ENCODE measurements at regions not wholly inside any gene's neighbourhood (a gene's known extent, or its start where the extent isn't known, plus 50 kb on each side); places are given as distances from the start of the nearest gene placed in this dataset.

GRCh38 chr14:65860956-65861611, 448.6 kb downstream of the FUT8 start:
- H3K27me3 Mint-ChIP-seq (ENCODE audit: insufficient read depth), result peaks cover 3% of the 10 kb centered on the region; the same call in 1 of the 2 replicates
- H3K36me3 Mint-ChIP-seq (ENCODE audit: low read depth), result no peaks in the 10 kb centered on the region
- no peaks in the 10 kb centered on the region for H3K9me3 Mint-ChIP-seq
- H3K4me3 Mint-ChIP-seq, result no peak overlapping the region
- TF ChIP-seq, protein P1, sequence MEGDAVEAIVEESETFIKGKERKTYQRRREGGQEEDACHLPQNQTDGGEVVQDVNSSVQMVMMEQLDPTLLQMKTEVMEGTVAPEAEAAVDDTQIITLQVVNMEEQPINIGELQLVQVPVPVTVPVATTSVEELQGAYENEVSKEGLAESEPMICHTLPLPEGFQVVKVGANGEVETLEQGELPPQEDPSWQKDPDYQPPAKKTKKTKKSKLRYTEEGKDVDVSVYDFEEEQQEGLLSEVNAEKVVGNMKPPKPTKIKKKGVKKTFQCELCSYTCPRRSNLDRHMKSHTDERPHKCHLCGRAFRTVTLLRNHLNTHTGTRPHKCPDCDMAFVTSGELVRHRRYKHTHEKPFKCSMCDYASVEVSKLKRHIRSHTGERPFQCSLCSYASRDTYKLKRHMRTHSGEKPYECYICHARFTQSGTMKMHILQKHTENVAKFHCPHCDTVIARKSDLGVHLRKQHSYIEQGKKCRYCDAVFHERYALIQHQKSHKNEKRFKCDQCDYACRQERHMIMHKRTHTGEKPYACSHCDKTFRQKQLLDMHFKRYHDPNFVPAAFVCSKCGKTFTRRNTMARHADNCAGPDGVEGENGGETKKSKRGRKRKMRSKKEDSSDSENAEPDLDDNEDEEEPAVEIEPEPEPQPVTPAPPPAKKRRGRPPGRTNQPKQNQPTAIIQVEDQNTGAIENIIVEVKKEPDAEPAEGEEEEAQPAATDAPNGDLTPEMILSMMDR (IDR thresholded peaks at IDR 0.05), result no peak
- H3K27ac Mint-ChIP-seq, result no peak overlapping the region
- H3K4me1 Mint-ChIP-seq (ENCODE audit: low read depth), result no peaks in the 10 kb centered on the region
- DNase-seq, result no peak

- no peaks in the 10 kb centered on the region for H3K9me3 Mint-ChIP-seq
- peaks cover 2% of the 10 kb centered on the region; the same call in 1 of the 2 replicates for H3K27me3 Mint-ChIP-seq (ENCODE audit: insufficient read depth)
- H3K36me3 Mint-ChIP-seq (ENCODE audit: low read depth), result no peaks in the 10 kb centered on the region
- no peak overlapping the region for H3K27ac Mint-ChIP-seq
- H3K4me3 Mint-ChIP-seq, result no peak overlapping the region
- TF ChIP-seq, protein P1 (IDR thresholded peaks at IDR 0.05), result no peak
- no peak for DNase-seq
- no peaks in the 10 kb centered on the region for H3K4me1 Mint-ChIP-seq (ENCODE audit: low read depth)
These were observed 452.0 kb downstream of the FUT8 start for GRCh38 chr14:65864549-65864948.

GRCh38 chr14:65864984-65865383, 452.5 kb downstream of the FUT8 start:
- H3K9me3 Mint-ChIP-seq, result no peaks in the 10 kb centered on the region
- TF ChIP-seq, protein P1 (IDR thresholded peaks at IDR 0.05), result no peak
- H3K36me3 Mint-ChIP-seq (ENCODE audit: low read depth), result no peaks in the 10 kb centered on the region
- peaks cover 2% of the 10 kb centered on the region; the same call in 1 of the 2 replicates for H3K27me3 Mint-ChIP-seq (ENCODE audit: insufficient read depth)
- DNase-seq, result no peak
- no peaks in the 10 kb centered on the region for H3K4me1 Mint-ChIP-seq (ENCODE audit: low read depth)
- H3K27ac Mint-ChIP-seq, result no peak overlapping the region
- no peak overlapping the region for H3K4me3 Mint-ChIP-seq

DNA sequence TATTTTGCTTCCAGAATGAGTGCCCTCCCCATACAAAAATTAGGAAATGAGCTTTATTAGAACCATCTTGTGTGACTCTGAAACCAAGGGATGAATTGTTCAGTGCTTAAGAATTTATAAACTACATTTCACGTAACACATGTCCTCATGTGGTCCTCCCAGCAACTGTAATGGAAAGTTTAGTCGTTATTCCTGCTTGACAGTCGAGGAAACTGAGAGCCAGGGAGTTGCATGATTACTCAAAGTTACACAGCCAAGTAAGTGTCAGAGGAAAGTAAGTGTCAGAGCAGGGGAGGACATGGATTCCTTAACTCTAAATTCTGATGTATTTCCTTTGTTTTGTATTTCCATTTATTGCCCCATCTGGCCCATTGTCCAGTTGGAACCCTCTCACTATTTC, 453.9 kb downstream of the FUT8 start:
- Mint-ChIP-seq H3K27me3 (ENCODE audit: insufficient read depth) (peaks cover 2% of the 10 kb centered on the region; the same call in 1 of the 2 replicates), H3K27ac (no peak overlapping the region), H3K36me3 (ENCODE audit: low read depth) (no peaks in the 10 kb centered on the region), H3K4me1 (ENCODE audit: low read depth) (no peaks in the 10 kb centered on the region), H3K4me3 (no peak overlapping the region), H3K9me3 (no peaks in the 10 kb centered on the region)
- TF ChIP-seq, protein P1 (IDR thresholded peaks at IDR 0.05), result no peak
- no peak for DNase-seq

GRCh38 chr14:65866886-65867285, 454.4 kb downstream of the FUT8 start:
- TF ChIP-seq, protein P1 (IDR thresholded peaks at IDR 0.05), result no peak
- H3K9me3 Mint-ChIP-seq, result no peaks in the 10 kb centered on the region
- H3K36me3 Mint-ChIP-seq (ENCODE audit: low read depth), result no peaks in the 10 kb centered on the region
- H3K27me3 Mint-ChIP-seq (ENCODE audit: insufficient read depth), result peaks cover 2% of the 10 kb centered on the region; the same call in 1 of the 2 replicates
- no peaks in the 10 kb centered on the region for H3K4me1 Mint-ChIP-seq (ENCODE audit: low read depth)
- no peak overlapping the region for H3K27ac Mint-ChIP-seq
- H3K4me3 Mint-ChIP-seq, result no peak overlapping the region
- no peak for DNase-seq
